ENCODE measurements at regions not wholly inside any gene's neighbourhood (a gene's known extent, or its start where the extent isn't known, plus 50 kb on each side); places are given as distances from the start of the nearest gene placed in this dataset.

DNA sequence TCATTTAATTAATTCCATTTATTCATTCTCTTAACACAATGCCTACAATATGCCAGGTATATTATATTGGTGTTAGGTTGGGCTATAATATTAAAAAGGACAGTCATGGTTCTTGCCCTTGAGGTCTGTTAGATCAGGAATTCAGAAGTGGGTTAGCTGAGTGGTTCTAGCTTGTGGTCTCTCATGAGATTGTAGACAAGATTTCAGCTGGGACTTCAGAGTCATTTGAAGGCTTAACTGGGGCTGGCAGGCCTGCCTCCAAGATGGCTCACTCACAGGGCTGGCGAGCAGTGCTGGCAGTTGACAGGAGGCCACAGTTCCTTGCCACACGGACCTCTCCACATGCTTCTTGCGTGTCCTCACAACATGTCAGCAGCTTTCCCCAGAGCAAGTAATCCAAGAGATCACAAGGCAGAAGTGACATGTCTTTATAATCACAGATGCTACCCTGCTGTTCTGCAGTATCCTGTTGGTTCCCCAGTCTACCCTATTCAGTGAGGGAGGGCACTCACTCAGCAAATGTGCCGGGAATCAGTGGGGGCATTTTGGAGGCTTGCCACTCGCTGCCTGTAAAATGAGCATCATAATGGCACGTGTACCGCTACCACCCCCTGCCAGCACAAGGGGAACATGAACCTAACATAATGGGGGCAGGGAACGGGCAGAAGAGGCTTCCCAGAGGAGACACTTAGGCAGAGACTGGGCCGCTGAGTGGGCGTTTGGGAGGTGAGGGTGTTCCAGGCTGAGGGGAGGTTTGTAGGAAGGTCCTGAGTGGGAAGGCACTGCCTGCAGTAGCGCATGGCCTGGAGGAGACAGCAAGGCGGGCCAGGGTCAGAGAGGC lies 70.0 kb downstream of the EXOSC2 start:
- no peak for DNase-seq
- no peak for TF ChIP-seq POLR2AphosphoS5 (IDR thresholded peaks at IDR 0.05)
- H3K36me3 ChIP-seq, result no peaks in the 10 kb centered on the region
- H3K4me3 ChIP-seq, result no peak overlapping the region
- H3K27ac ChIP-seq, result no peak overlapping the region
- no peaks in the 10 kb centered on the region for H3K27me3 ChIP-seq
- 89 to 93% methylated on average over 12 of the region's 12 CpGs for WGBS, 2 donors
- intact Hi-C loops (cut with DNase I), result loop anchor here (10.0 kb wide), 1 partner anchor 281 kb away; no protein-coding TSS in a partner anchor
- no peaks in the 10 kb centered on the region for H3K9me3 ChIP-seq
- H3K4me1 ChIP-seq, result peaks cover 0 to 38% (median 30%) of the 10 kb centered on the region in 4 donors

DNA sequence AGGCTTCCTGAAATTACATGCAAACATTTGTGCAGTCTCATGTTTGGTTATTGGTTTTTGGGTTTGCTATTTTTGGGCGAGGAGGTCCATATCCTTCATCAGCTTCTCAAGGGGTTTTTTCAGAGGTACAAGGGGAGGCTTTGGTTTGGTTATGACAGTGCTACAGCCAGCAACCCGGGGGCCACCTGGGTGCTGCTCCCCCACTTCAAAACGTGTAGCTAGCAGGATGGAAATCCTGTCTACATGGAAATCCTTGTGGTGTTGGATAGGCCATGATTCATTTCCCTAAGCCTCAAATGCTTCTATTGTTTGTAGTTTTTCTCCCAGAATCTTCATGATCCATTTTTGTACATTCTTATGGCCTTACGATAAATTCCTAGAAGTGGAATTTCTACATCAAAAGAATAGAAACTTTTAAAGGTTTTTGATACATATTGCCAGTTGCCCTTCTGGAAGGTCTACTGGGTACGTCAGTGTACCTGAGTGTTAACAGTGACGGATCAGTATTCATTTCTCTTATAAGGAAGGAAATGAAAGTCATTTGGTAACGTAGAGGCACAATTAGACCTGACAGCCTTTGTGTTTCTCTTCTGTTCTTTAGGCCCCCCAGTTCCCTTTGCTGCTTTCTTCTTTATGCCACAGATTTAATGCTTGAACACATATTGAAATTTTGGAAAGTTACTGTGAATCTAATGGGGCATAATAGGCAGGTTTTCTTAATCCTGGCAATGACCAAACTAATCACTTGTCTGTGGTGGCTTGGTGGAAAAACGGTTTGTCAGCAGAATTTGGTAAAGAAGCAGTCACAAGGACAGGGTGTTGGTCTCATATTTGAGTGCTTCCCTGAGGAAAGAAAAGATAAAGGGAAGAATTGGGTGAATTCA lies 69.7 kb upstream of the ABL1 start:
- H3K27me3 ChIP-seq, result no peaks in the 10 kb centered on the region
- H3K4me1 ChIP-seq, result peaks cover 0 to 44% (median 32%) of the 10 kb centered on the region in 4 donors
- DNase-seq, result no peak
- no peak for TF ChIP-seq EP300 (IDR thresholded peaks at IDR 0.05)
- TF ChIP-seq, protein P1, sequence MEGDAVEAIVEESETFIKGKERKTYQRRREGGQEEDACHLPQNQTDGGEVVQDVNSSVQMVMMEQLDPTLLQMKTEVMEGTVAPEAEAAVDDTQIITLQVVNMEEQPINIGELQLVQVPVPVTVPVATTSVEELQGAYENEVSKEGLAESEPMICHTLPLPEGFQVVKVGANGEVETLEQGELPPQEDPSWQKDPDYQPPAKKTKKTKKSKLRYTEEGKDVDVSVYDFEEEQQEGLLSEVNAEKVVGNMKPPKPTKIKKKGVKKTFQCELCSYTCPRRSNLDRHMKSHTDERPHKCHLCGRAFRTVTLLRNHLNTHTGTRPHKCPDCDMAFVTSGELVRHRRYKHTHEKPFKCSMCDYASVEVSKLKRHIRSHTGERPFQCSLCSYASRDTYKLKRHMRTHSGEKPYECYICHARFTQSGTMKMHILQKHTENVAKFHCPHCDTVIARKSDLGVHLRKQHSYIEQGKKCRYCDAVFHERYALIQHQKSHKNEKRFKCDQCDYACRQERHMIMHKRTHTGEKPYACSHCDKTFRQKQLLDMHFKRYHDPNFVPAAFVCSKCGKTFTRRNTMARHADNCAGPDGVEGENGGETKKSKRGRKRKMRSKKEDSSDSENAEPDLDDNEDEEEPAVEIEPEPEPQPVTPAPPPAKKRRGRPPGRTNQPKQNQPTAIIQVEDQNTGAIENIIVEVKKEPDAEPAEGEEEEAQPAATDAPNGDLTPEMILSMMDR (IDR thresholded peaks at IDR 0.05), result no peak
- no peak for TF ChIP-seq POLR2A (IDR thresholded peaks at IDR 0.05)
- TF ChIP-seq POLR2AphosphoS5 (IDR thresholded peaks at IDR 0.05), result no peak
- WGBS, 2 donors, result 64 to 65% methylated on average over 8 of the region's 8 CpGs
- H3K4me3 ChIP-seq, result no peak overlapping the region
- intact Hi-C loops (cut with DNase I), result loop anchor here (5.0 to 10.0 kb wide), 2 partner anchors 172 to 279 kb away; partner anchors contain the start of gene FIBCD1
- peak overlapping the region; percentile 45 to 71 (median 60) for H3K27ac ChIP-seq
- no peaks in the 10 kb centered on the region for H3K36me3 ChIP-seq
- H3K9me3 ChIP-seq, result no peaks in the 10 kb centered on the region

DNA sequence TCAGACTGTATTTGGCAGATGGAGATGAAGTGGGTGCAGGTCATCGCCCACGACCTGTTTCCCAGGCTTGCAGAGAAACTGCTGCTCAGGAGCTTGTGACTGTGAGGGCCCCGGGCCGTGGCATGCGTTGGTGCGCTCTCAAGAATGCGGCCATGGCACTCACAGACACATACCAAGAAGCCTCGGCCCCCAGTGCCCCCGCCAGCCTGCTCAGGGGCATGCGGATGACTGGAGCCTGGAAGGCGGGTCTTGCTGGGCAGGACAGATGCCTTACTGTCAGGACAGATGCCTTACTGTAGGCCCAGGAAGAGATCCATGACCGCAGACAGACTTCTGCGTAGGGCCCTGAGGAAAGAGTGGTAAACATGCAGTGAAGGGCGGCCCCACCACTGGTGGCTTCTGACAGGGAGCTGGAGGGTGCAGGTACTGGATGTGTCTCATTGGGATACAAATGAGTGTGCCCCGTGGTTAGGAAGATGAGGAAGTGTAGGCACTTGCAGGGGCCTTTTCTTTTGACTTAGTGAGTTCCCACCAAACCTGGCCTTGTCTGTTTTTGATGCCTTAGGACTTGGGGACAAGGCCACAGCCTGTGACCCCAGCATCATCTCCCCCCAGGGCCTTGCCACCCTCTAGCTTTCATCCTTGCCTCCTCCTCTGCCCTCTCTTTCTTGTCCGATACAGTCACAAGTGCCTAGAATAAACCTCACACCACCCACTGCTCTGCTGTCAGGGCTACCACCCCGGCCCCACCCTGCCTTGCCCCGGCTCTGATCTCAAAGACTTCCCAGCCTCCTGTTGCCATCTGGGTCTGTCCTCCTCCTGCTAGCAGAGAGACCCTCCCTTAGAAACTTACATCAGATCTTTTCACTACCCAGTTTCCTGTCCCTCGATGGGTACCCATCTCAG lies 68.8 kb upstream of the ABL1 start:
- Histone ChIP-seq H3K36me3 (no peaks in the 10 kb centered on the region), H3K4me1 (peaks cover 0 to 51% (median 34%) of the 10 kb centered on the region in 4 donors), H3K27ac (peak overlapping the region; percentile 45 to 71 (median 60)), H3K27me3 (no peaks in the 10 kb centered on the region), H3K9me3 (no peaks in the 10 kb centered on the region), H3K4me3 (no peak overlapping the region)
- peak; percentile 72 for DNase-seq
- TF ChIP-seq POLR2AphosphoS5 (IDR thresholded peaks at IDR 0.05), result peak in 1 of 4 donors; percentile 29
- TF ChIP-seq POLR2A (IDR thresholded peaks at IDR 0.05), result no peak
- TF ChIP-seq EP300 (IDR thresholded peaks at IDR 0.05), result no peak
- intact Hi-C loops (cut with DNase I), result loop anchor here (5.0 to 10.0 kb wide), 2 partner anchors 171 to 279 kb away; partner anchors contain the start of gene FIBCD1
- 54 to 74% methylated on average over 19 of the region's 19 CpGs for WGBS, 2 donors

DNA sequence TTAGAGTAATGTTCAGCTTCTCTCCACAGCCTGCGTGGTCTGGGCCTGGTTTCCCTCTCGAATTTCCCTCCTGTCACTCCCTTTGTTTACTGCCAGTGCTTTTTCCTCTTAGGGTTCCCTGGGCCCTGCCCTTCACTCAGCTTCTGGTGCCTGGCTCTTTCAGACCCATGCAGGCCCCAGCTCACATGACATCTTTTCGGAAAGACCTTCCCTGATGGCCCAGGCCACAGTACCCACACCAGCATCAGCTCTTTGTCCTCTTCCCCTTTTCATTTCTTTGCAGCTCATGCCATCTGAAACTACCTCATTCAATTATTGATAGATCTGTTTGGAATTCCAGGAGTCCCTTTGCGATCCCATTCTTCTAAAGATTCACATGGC lies 68.1 kb upstream of the ABL1 start:
- Histone ChIP-seq H3K27ac (peak overlapping the region; percentile 45 to 71 (median 60)), H3K9me3 (no peaks in the 10 kb centered on the region), H3K4me1 (peaks cover 0 to 57% (median 36%) of the 10 kb centered on the region in 4 donors), H3K36me3 (no peaks in the 10 kb centered on the region), H3K27me3 (no peaks in the 10 kb centered on the region), H3K4me3 (no peak overlapping the region)
- WGBS, 2 donors, result 30 to 47% methylated on average over 4 of the region's 4 CpGs
- intact Hi-C loops (cut with DNase I), result loop anchor here (5.0 to 10.0 kb wide), 2 partner anchors 170 to 278 kb away; partner anchors contain the start of gene FIBCD1
- peak in 1 of 4 donors; percentile 18 for TF ChIP-seq POLR2AphosphoS5 (IDR thresholded peaks at IDR 0.05)
- TF ChIP-seq, protein P1 (IDR thresholded peaks at IDR 0.05), result no peak
- DNase-seq, result no peak

DNA sequence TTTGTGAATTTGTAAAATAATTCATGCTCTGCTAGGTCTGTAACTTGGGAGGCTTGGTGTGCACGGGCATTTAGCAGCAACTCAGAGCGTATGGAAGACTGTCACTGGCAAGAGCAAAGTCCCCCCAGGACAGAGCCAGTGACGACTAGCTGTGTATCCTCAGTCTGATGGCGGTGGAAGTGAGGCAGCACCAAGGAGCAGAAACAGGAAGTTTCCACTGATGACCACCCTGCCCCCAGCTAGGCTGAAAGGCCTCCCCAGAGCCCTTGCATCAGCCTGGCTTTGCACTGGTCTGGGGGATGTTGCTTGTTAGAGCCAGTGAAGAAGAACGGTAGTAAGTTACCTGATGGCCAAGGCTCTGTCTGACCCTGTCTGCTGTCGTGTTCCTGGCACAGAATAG lies 66.8 kb upstream of the ABL1 start:
- H3K9me3 ChIP-seq, result no peaks in the 10 kb centered on the region
- peaks cover 0 to 64% (median 37%) of the 10 kb centered on the region in 4 donors for H3K4me1 ChIP-seq
- H3K4me3 ChIP-seq, result no peak overlapping the region
- no peaks in the 10 kb centered on the region for H3K27me3 ChIP-seq
- TF ChIP-seq POLR2A (IDR thresholded peaks at IDR 0.05), result no peak
- no peak for TF ChIP-seq POLR2AphosphoS5 (IDR thresholded peaks at IDR 0.05)
- TF ChIP-seq, protein P1 (IDR thresholded peaks at IDR 0.05), result no peak
- no peak for TF ChIP-seq EP300 (IDR thresholded peaks at IDR 0.05)
- H3K36me3 ChIP-seq, result no peaks in the 10 kb centered on the region
- no peak overlapping the region for H3K27ac ChIP-seq
- DNase-seq, result no peak
- 12 to 49% methylated on average over 6 of the region's 6 CpGs for WGBS, 2 donors
- intact Hi-C loops (cut with DNase I), result loop anchor here (5.0 to 10.0 kb wide), 2 partner anchors 169 to 277 kb away; partner anchors contain the start of gene FIBCD1

Data from sigmoid colon (tissue), 6 donors.